ENCODE measurements at regions not wholly inside any gene's neighbourhood (a gene's known extent, or its start where the extent isn't known, plus 50 kb on each side); places are given as distances from the start of the nearest gene placed in this dataset.

- H3K9ac ChIP-seq (ENCODE audit: low read depth in 1 of 3, low read length in 3 of 3), result no peak overlapping the region
- no peak overlapping the region for H3K4me3 ChIP-seq (ENCODE audit: low read length in 3 of 3)
- no peaks in the 10 kb centered on the region for H3K4me1 ChIP-seq (ENCODE audit: control insufficient read depth in 3 of 3, insufficient read depth in 3 of 3, low read length in 3 of 3)
- no peak overlapping the region for H3K27ac ChIP-seq (ENCODE audit: low read depth, low read length)
- H3K9me3 ChIP-seq (ENCODE audit: control insufficient read depth in 3 of 3, low read length in 3 of 3), result no peaks in the 10 kb centered on the region
- no peaks in the 10 kb centered on the region for H3K36me3 ChIP-seq (ENCODE audit: control insufficient read depth in 3 of 3, insufficient read depth in 3 of 3, low read length in 3 of 3)
- peaks cover 0 to 4% (median 3%) of the 10 kb centered on the region in 3 donors for H3K27me3 ChIP-seq (ENCODE audit: control insufficient read depth in 3 of 3, insufficient read depth in 3 of 3, low read length in 3 of 3)
Measured at GRCh38 chr14:22164616-22165015, 424.4 kb downstream of the DAD1 start.

GRCh38 chr14:22163051-22163450, 426.0 kb downstream of the DAD1 start:
- Histone ChIP-seq H3K27ac (ENCODE audit: low read depth, low read length) (no peak overlapping the region), H3K4me1 (ENCODE audit: control insufficient read depth in 3 of 3, insufficient read depth in 3 of 3, low read length in 3 of 3) (no peaks in the 10 kb centered on the region), H3K4me3 (ENCODE audit: low read length in 3 of 3) (no peak overlapping the region), H3K9ac (ENCODE audit: low read depth in 1 of 3, low read length in 3 of 3) (no peak overlapping the region), H3K9me3 (ENCODE audit: control insufficient read depth in 3 of 3, low read length in 3 of 3) (no peaks in the 10 kb centered on the region), H3K27me3 (ENCODE audit: control insufficient read depth in 3 of 3, insufficient read depth in 3 of 3, low read length in 3 of 3) (peaks cover 0 to 4% (median 3%) of the 10 kb centered on the region in 3 donors), H3K36me3 (ENCODE audit: control insufficient read depth in 3 of 3, insufficient read depth in 3 of 3, low read length in 3 of 3) (no peaks in the 10 kb centered on the region)

- Histone ChIP-seq H3K36me3 (ENCODE audit: control insufficient read depth in 3 of 3, insufficient read depth in 3 of 3, low read length in 3 of 3) (no peaks in the 10 kb centered on the region), H3K9ac (ENCODE audit: low read depth in 1 of 3, low read length in 3 of 3) (no peak overlapping the region), H3K4me1 (ENCODE audit: control insufficient read depth in 3 of 3, insufficient read depth in 3 of 3, low read length in 3 of 3) (no peaks in the 10 kb centered on the region), H3K4me3 (ENCODE audit: low read length in 3 of 3) (no peak overlapping the region), H3K9me3 (ENCODE audit: control insufficient read depth in 3 of 3, low read length in 3 of 3) (no peaks in the 10 kb centered on the region), H3K27ac (ENCODE audit: low read depth, low read length) (no peak overlapping the region), H3K27me3 (ENCODE audit: control insufficient read depth in 3 of 3, insufficient read depth in 3 of 3, low read length in 3 of 3) (peaks cover 0 to 4% (median 3%) of the 10 kb centered on the region in 3 donors)
Measured at GRCh38 chr14:22159957-22160356, 429.1 kb downstream of the DAD1 start.

- no peaks in the 10 kb centered on the region for H3K9me3 ChIP-seq (ENCODE audit: control insufficient read depth in 3 of 3, low read length in 3 of 3)
- no peak overlapping the region for H3K27ac ChIP-seq (ENCODE audit: low read depth, low read length)
- peaks cover 0 to 3% (median 0%) of the 10 kb centered on the region in 3 donors for H3K27me3 ChIP-seq (ENCODE audit: control insufficient read depth in 3 of 3, insufficient read depth in 3 of 3, low read length in 3 of 3)
- H3K9ac ChIP-seq (ENCODE audit: low read depth in 1 of 3, low read length in 3 of 3), result no peak overlapping the region
- H3K4me3 ChIP-seq (ENCODE audit: low read length in 3 of 3), result no peak overlapping the region
- no peaks in the 10 kb centered on the region for H3K36me3 ChIP-seq (ENCODE audit: control insufficient read depth in 3 of 3, insufficient read depth in 3 of 3, low read length in 3 of 3)
- H3K4me1 ChIP-seq (ENCODE audit: control insufficient read depth in 3 of 3, insufficient read depth in 3 of 3, low read length in 3 of 3), result no peaks in the 10 kb centered on the region
Measured at GRCh38 chr14:22159099-22159498, 429.9 kb downstream of the DAD1 start.

GRCh38 chr14:22158560-22158959, 430.5 kb downstream of the DAD1 start:
- Histone ChIP-seq H3K9me3 (ENCODE audit: control insufficient read depth in 3 of 3, low read length in 3 of 3) (no peaks in the 10 kb centered on the region), H3K27ac (ENCODE audit: low read depth, low read length) (no peak overlapping the region), H3K9ac (ENCODE audit: low read depth in 1 of 3, low read length in 3 of 3) (no peak overlapping the region), H3K4me1 (ENCODE audit: control insufficient read depth in 3 of 3, insufficient read depth in 3 of 3, low read length in 3 of 3) (no peaks in the 10 kb centered on the region), H3K27me3 (ENCODE audit: control insufficient read depth in 3 of 3, insufficient read depth in 3 of 3, low read length in 3 of 3) (peaks cover 0 to 3% (median 0%) of the 10 kb centered on the region in 3 donors), H3K4me3 (ENCODE audit: low read length in 3 of 3) (no peak overlapping the region), H3K36me3 (ENCODE audit: control insufficient read depth in 3 of 3, insufficient read depth in 3 of 3, low read length in 3 of 3) (no peaks in the 10 kb centered on the region)

GRCh38 chr14:22155571-22155970, 433.5 kb downstream of the DAD1 start:
- Histone ChIP-seq H3K9me3 (ENCODE audit: control insufficient read depth in 3 of 3, low read length in 3 of 3) (no peaks in the 10 kb centered on the region), H3K27me3 (ENCODE audit: control insufficient read depth in 3 of 3, insufficient read depth in 3 of 3, low read length in 3 of 3) (no peaks in the 10 kb centered on the region)

GRCh38 chr14:22152903-22153302, 436.1 kb downstream of the DAD1 start:
- Histone ChIP-seq H3K27ac (ENCODE audit: low read depth, low read length) (no peak overlapping the region), H3K27me3 (ENCODE audit: control insufficient read depth in 3 of 3, insufficient read depth in 3 of 3, low read length in 3 of 3) (no peaks in the 10 kb centered on the region), H3K9ac (ENCODE audit: low read depth in 1 of 3, low read length in 3 of 3) (no peak overlapping the region), H3K4me1 (ENCODE audit: control insufficient read depth in 3 of 3, insufficient read depth in 3 of 3, low read length in 3 of 3) (no peaks in the 10 kb centered on the region), H3K9me3 (ENCODE audit: control insufficient read depth in 3 of 3, low read length in 3 of 3) (no peaks in the 10 kb centered on the region), H3K4me3 (ENCODE audit: low read length in 3 of 3) (no peak overlapping the region), H3K36me3 (ENCODE audit: control insufficient read depth in 3 of 3, insufficient read depth in 3 of 3, low read length in 3 of 3) (no peaks in the 10 kb centered on the region)

More at GRCh38 chr14:22155571-22155970, 433.5 kb downstream of the DAD1 start:
- Histone ChIP-seq H3K9ac (ENCODE audit: low read depth in 1 of 3, low read length in 3 of 3) (no peak overlapping the region), H3K4me1 (ENCODE audit: control insufficient read depth in 3 of 3, insufficient read depth in 3 of 3, low read length in 3 of 3) (no peaks in the 10 kb centered on the region), H3K36me3 (ENCODE audit: control insufficient read depth in 3 of 3, insufficient read depth in 3 of 3, low read length in 3 of 3) (no peaks in the 10 kb centered on the region), H3K27ac (ENCODE audit: low read depth, low read length) (no peak overlapping the region), H3K4me3 (ENCODE audit: low read length in 3 of 3) (no peak overlapping the region)

- H3K9me3 ChIP-seq (ENCODE audit: control insufficient read depth in 3 of 3, low read length in 3 of 3), result no peaks in the 10 kb centered on the region
- no peak overlapping the region for H3K27ac ChIP-seq (ENCODE audit: low read depth, low read length)
- H3K36me3 ChIP-seq (ENCODE audit: control insufficient read depth in 3 of 3, insufficient read depth in 3 of 3, low read length in 3 of 3), result no peaks in the 10 kb centered on the region
- H3K9ac ChIP-seq (ENCODE audit: low read depth in 1 of 3, low read length in 3 of 3), result no peak overlapping the region
- no peak overlapping the region for H3K4me3 ChIP-seq (ENCODE audit: low read length in 3 of 3)
- no peaks in the 10 kb centered on the region for H3K27me3 ChIP-seq (ENCODE audit: control insufficient read depth in 3 of 3, insufficient read depth in 3 of 3, low read length in 3 of 3)
- no peaks in the 10 kb centered on the region for H3K4me1 ChIP-seq (ENCODE audit: control insufficient read depth in 3 of 3, insufficient read depth in 3 of 3, low read length in 3 of 3)
Measured at GRCh38 chr14:22152161-22152870, 436.7 kb downstream of the DAD1 start.

GRCh38 chr14:22151121-22151520, 437.9 kb downstream of the DAD1 start:
- no peak overlapping the region for H3K4me3 ChIP-seq (ENCODE audit: low read length in 3 of 3)
- no peak overlapping the region for H3K9ac ChIP-seq (ENCODE audit: low read depth in 1 of 3, low read length in 3 of 3)
- no peaks in the 10 kb centered on the region for H3K4me1 ChIP-seq (ENCODE audit: control insufficient read depth in 3 of 3, insufficient read depth in 3 of 3, low read length in 3 of 3)
- no peak overlapping the region for H3K27ac ChIP-seq (ENCODE audit: low read depth, low read length)
- H3K36me3 ChIP-seq (ENCODE audit: control insufficient read depth in 3 of 3, insufficient read depth in 3 of 3, low read length in 3 of 3), result no peaks in the 10 kb centered on the region
- H3K27me3 ChIP-seq (ENCODE audit: control insufficient read depth in 3 of 3, insufficient read depth in 3 of 3, low read length in 3 of 3), result no peaks in the 10 kb centered on the region
- no peaks in the 10 kb centered on the region for H3K9me3 ChIP-seq (ENCODE audit: control insufficient read depth in 3 of 3, low read length in 3 of 3)

GRCh38 chr14:22149058-22149457, 440.0 kb downstream of the DAD1 start:
- Histone ChIP-seq H3K36me3 (ENCODE audit: control insufficient read depth in 3 of 3, insufficient read depth in 3 of 3, low read length in 3 of 3) (no peaks in the 10 kb centered on the region), H3K9me3 (ENCODE audit: control insufficient read depth in 3 of 3, low read length in 3 of 3) (no peaks in the 10 kb centered on the region), H3K27me3 (ENCODE audit: control insufficient read depth in 3 of 3, insufficient read depth in 3 of 3, low read length in 3 of 3) (no peaks in the 10 kb centered on the region), H3K4me3 (ENCODE audit: low read length in 3 of 3) (no peak overlapping the region), H3K9ac (ENCODE audit: low read depth in 1 of 3, low read length in 3 of 3) (no peak overlapping the region), H3K27ac (ENCODE audit: low read depth, low read length) (no peak overlapping the region), H3K4me1 (ENCODE audit: control insufficient read depth in 3 of 3, insufficient read depth in 3 of 3, low read length in 3 of 3) (no peaks in the 10 kb centered on the region)

Measured in skeletal muscle tissue (tissue), 3 donors.